ENCODE measurements at regions not wholly inside any gene's neighbourhood (a gene's known extent, or its start where the extent isn't known, plus 50 kb on each side); places are given as distances from the start of the nearest gene placed in this dataset.

- WGBS (ENCODE audit: insufficient coverage), result 50% methylated on average over 1 of the region's 1 CpG
- H3K36me3 ChIP-seq (ENCODE audit: control insufficient read depth, insufficient read depth, low read length), result no peaks in the 10 kb centered on the region
- no peak overlapping the region for H3K4me3 Mint-ChIP-seq
- H3K27ac Mint-ChIP-seq, result no peak overlapping the region
- H3K27me3 ChIP-seq (ENCODE audit: control insufficient read depth, insufficient read depth, low read length), result no peaks in the 10 kb centered on the region
- no peak overlapping the region for H3K4me3 ChIP-seq (ENCODE audit: low read length)
- intact Hi-C loops (cut with micrococcal nuclease), result no loop called here
- no peak for DNase-seq
- peaks cover 3 to 33% of the 10 kb centered on the region in 2 donors for H3K27me3 Mint-ChIP-seq (ENCODE audit: low read depth in 2 of 2)
- no peak overlapping the region for H3K27ac ChIP-seq (ENCODE audit: low read length)
- no peaks in the 10 kb centered on the region for H3K9me3 ChIP-seq (ENCODE audit: control insufficient read depth, insufficient read depth, low read length)
- ATAC-seq, result no peak
- no peaks in the 10 kb centered on the region for H3K4me1 ChIP-seq (ENCODE audit: control insufficient read depth, insufficient read depth, low read length)
- no peaks in the 10 kb centered on the region for H3K36me3 Mint-ChIP-seq
- H3K9me3 Mint-ChIP-seq, result no peaks in the 10 kb centered on the region
- TF ChIP-seq CTCF (IDR thresholded peaks at IDR 0.05), result no peak
- no peaks in the 10 kb centered on the region for H3K4me1 Mint-ChIP-seq
Observed at GRCh38 chr21:32102426-32102825, 176.4 kb downstream of the MIS18A start.

- peaks cover 3 to 33% of the 10 kb centered on the region in 2 donors for H3K27me3 Mint-ChIP-seq (ENCODE audit: low read depth in 2 of 2)
- H3K36me3 Mint-ChIP-seq, result no peaks in the 10 kb centered on the region
- no peaks in the 10 kb centered on the region for H3K27me3 ChIP-seq (ENCODE audit: control insufficient read depth, insufficient read depth, low read length)
- H3K36me3 ChIP-seq (ENCODE audit: control insufficient read depth, insufficient read depth, low read length), result no peaks in the 10 kb centered on the region
- no peaks in the 10 kb centered on the region for H3K9me3 Mint-ChIP-seq
- no peak for ATAC-seq
- no peak overlapping the region for H3K4me3 Mint-ChIP-seq
- no peaks in the 10 kb centered on the region for H3K4me1 ChIP-seq (ENCODE audit: control insufficient read depth, insufficient read depth, low read length)
- no peak for DNase-seq
- no peak overlapping the region for H3K4me3 ChIP-seq (ENCODE audit: low read length)
- no peaks in the 10 kb centered on the region for H3K4me1 Mint-ChIP-seq
- no peaks in the 10 kb centered on the region for H3K9me3 ChIP-seq (ENCODE audit: control insufficient read depth, insufficient read depth, low read length)
- H3K27ac Mint-ChIP-seq, result no peak overlapping the region
- 74% methylated on average over 3 of the region's 3 CpGs for WGBS (ENCODE audit: insufficient coverage)
- intact Hi-C loops (cut with micrococcal nuclease), result no loop called here
- no peak for TF ChIP-seq CTCF (IDR thresholded peaks at IDR 0.05)
- H3K27ac ChIP-seq (ENCODE audit: low read length), result no peak overlapping the region
Observed at GRCh38 chr21:32101277-32101676, 177.6 kb downstream of the MIS18A start.

DNA sequence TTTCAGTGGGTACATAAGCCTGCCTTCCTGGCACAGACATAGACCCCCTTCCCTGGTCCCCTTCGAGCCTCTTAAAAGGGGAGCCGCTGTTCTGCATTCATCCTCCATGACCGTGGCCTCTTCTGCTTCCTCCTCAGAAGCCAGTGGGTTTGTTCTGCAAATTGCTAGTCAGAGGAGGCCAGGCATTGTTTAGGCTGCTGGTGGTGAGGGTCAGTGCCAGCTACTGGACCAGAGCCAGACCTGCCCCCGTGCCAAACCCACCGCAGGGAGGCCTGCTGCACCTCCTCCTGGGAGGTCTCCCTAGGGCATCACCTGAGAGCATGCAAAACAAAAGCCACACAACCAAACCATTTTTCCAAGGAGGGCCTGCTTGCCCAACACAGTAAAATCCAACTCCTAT lies 178.4 kb downstream of the MIS18A start:
- Histone ChIP-seq H3K4me3 (ENCODE audit: low read length) (no peak overlapping the region), H3K27me3 (ENCODE audit: control insufficient read depth, insufficient read depth, low read length) (no peaks in the 10 kb centered on the region), H3K9me3 (ENCODE audit: control insufficient read depth, insufficient read depth, low read length) (no peaks in the 10 kb centered on the region), H3K36me3 (ENCODE audit: control insufficient read depth, insufficient read depth, low read length) (no peaks in the 10 kb centered on the region), H3K27ac (ENCODE audit: low read length) (no peak overlapping the region), H3K4me1 (ENCODE audit: control insufficient read depth, insufficient read depth, low read length) (no peaks in the 10 kb centered on the region)
- ATAC-seq (no peak), DNase-seq (no peak)
- Mint-ChIP-seq H3K9me3 (no peaks in the 10 kb centered on the region), H3K27me3 (ENCODE audit: low read depth in 2 of 2) (peaks cover 3 to 29% of the 10 kb centered on the region in 2 donors), H3K27ac (no peak overlapping the region), H3K4me1 (no peaks in the 10 kb centered on the region), H3K4me3 (no peak overlapping the region), H3K36me3 (no peaks in the 10 kb centered on the region)
- TF ChIP-seq CTCF (IDR thresholded peaks at IDR 0.05), result no peak
- WGBS (ENCODE audit: insufficient coverage), result 73% methylated on average over 5 of the region's 5 CpGs
- intact Hi-C loops (cut with micrococcal nuclease), result no loop called here

DNA sequence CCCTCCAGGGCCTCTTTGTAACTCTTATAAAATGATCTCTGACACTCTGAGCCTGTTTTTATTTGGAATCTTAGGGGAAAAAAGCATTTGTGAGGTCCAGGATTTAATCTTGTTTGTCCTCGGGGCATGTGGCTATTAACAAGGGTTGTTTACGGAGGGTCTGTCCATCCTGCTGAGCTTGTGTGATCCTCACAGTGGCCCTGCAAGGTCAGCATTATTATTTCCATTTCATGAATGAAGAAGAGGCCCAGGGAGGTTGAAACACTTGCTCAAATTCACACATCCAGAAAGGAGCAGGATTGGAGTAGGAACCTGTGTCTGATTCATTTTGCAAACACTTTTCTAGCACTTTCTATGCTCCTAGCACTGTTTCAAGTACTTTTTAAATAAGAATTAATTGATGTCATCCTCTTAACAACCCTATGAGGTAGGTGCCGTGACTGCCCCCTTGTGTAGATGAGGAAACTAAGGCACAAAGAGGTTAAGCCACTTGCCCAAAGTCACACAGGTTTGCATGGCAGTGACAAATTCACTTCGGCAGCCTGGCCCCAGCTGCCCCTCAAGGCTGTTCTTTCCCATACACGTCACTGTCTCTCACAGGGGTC lies 178.9 kb downstream of the MIS18A start:
- TF ChIP-seq CTCF (IDR thresholded peaks at IDR 0.05), result no peak
- H3K27ac ChIP-seq (ENCODE audit: low read length), result no peak overlapping the region
- DNase-seq, result no peak
- no peaks in the 10 kb centered on the region for H3K27me3 ChIP-seq (ENCODE audit: control insufficient read depth, insufficient read depth, low read length)
- H3K9me3 ChIP-seq (ENCODE audit: control insufficient read depth, insufficient read depth, low read length), result no peaks in the 10 kb centered on the region
- H3K36me3 ChIP-seq (ENCODE audit: control insufficient read depth, insufficient read depth, low read length), result no peaks in the 10 kb centered on the region
- H3K9me3 Mint-ChIP-seq, result no peaks in the 10 kb centered on the region
- H3K36me3 Mint-ChIP-seq, result no peaks in the 10 kb centered on the region
- no peaks in the 10 kb centered on the region for H3K4me1 Mint-ChIP-seq
- H3K4me1 ChIP-seq (ENCODE audit: control insufficient read depth, insufficient read depth, low read length), result no peaks in the 10 kb centered on the region
- no peak overlapping the region for H3K4me3 Mint-ChIP-seq
- WGBS (ENCODE audit: insufficient coverage), result 88% methylated on average over 5 of the region's 5 CpGs
- H3K4me3 ChIP-seq (ENCODE audit: low read length), result no peak overlapping the region
- H3K27ac Mint-ChIP-seq, result no peak overlapping the region
- intact Hi-C loops (cut with micrococcal nuclease), result no loop called here
- peaks cover 3 to 27% of the 10 kb centered on the region in 2 donors for H3K27me3 Mint-ChIP-seq (ENCODE audit: low read depth in 2 of 2)
- ATAC-seq, result no peak

Measured in natural killer cell (primary cell).